NCI-H526 (cell line): ENCODE measurements at regions not wholly inside any gene's neighbourhood (a gene's known extent, or its start where the extent isn't known, plus 50 kb on each side); places are given as distances from the start of the nearest gene placed in this dataset.
"Not testable (repeated sequence)": the region's sequence is repeated elsewhere in the genome, so short reads cannot be mapped to it uniquely, and the experiment has no call there.

Source experiments
- DNase-seq, 2 experiments: peaks; one replicate each; lab custom pipeline; 2025; lab: John Stamatoyannopoulos, UW

DNA sequence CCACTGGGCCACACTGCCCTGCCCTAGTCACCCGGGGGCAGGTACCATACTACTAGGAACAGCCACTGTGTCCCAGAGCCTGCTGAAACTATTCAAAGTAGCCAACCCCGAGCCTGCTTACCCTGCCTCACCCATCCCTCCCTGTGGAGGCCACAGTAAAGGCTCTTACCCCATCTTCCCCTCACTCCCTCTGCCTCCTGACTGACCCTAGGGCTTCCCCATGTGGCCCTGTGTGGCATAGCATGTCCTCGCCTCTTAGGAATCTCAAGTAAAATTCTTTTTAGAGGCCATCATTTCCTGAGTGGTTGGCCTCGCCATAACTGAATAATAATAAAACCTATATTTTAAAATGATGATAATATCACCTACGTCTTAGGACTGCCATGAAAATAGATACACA lies 112.2 kb upstream of the SLC6A11 start:
- DNase-seq = peak; percentile 7 to 55

DNA sequence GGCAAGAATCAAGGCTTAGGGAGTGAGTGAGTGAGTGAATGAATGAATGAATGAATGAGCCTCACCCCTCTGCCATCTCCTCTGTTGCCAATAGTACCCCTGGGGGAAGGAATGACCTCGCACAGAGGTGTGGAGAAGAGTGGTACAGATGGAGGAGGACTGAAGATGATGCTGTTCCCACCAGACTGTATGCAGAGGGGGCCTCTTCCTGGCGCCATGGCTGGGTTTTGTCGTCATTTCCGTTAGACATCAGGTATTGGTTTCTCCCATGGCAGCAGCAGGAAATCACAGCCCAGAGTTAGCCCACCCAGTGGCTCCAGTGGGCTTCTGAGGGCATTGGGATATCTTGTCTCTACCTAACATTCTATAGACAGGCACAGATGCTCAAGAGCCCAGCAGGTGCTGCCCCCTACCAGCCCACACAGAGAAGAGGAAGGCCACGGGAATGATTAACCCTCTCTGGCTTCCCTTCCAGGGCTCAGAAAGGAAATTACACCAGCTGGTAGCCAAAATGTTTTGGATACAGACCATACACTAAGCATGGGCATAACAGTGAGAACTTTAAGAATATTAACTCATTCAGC lies 109.8 kb upstream of the SLC6A11 start:
- peak in 1 of 2 experiments; percentile 49 for DNase-seq

GRCh38 chr3:10706740-10707399 lies 109.2 kb upstream of the SLC6A11 start:
- DNase-seq = no peak

DNA sequence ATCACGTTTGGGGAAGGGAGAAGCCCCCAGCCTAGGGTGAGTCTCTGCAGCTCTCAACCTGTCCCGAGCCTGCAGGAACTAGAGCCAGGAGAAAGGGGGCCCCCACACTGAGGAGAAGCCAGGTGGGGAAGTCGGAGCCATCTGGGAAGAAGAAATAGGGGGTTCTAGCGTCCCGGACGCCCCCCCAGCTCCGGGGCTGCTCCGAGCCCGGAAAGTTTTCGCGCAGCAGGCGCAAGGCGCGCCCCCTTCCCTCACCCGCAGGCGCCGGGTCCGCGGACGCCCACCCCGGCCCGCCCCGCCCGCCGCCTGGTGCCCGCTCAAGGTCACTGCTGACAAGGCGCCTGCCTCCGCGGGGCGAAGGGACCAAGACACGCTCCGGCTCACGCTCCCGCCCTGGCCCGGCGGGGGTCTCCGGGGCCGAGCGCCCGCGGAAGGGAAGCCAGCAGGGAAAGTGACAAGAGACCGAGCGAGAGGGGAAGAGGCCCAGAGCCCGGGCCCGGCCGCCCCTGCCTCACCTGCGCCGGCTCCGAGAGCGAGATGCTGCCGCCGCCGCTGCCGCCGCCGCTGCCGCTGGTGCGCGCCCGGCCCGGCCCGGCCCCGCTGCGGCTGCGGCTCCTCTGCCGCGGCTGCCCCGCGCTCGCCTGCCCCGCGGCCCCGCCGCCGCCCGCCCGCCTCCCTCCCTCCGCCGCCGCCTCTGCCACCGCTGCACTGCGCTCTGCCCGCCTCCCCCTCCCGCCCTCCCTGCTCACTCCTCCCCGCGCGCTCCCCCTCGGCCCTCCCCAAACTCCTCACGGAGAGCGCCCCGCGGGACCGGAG lies 108.4 kb upstream of the SLC6A11 start:
- peak in 1 of 2 experiments; percentile 59 for DNase-seq

- DNase-seq = peak in 1 of 2 experiments; percentile 25
Observed at GRCh38 chr3:10708216-10708893, 107.7 kb upstream of the SLC6A11 start.

DNA sequence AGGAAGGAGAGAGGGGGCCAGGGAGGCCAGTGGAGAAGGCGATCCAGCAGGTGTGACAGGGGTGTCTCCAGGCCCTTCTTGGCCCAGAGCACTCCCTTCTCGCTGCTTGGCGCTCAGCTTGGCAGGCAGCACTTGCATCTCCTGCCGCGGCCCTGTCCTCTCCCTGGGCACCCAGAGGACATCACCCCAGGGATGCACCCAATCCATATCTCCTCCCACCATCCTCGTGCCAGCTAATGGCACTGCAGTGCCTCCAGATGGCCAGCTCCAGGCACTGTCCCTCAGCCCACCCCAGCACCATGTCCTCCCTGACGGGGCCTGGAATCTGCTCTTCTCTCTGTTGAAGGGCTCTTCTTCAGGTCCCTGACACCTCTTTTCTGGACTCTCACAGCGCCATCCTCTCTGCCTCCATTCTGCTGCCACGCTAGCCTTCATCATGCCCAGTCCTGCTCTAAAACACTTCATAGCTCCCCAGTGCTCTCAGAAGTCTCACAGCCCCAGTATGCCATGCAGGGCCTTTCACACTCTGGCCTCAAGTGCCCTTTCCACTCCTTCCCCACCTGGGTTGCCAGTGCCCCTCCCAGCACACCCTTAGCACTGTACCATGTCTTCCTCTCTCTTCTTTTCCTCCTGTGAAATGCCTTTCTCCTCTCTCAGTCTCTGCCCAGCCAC lies 106.8 kb upstream of the SLC6A11 start:
- peak in 1 of 2 experiments; percentile 10 for DNase-seq

DNA sequence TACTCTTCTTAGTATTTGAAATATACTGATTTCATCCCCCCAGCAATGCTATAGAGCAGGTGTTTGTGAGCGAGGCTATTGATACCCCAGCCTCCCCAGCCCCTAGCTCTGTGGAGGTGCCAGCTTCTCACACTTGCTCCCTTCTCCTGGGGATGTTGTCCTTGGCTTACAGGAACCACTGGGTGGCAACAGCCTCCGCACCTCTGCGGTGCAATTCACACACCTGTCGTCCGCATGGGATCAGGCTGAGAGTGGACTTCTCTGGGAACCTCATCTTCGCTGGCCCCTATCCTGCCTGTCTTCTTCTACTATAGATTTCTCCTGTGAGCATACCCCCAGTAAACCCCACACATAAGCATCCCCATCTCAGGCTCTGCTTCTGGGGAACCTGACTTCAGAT lies 103.9 kb upstream of the SLC6A11 start:
- DNase-seq = no peak

DNA sequence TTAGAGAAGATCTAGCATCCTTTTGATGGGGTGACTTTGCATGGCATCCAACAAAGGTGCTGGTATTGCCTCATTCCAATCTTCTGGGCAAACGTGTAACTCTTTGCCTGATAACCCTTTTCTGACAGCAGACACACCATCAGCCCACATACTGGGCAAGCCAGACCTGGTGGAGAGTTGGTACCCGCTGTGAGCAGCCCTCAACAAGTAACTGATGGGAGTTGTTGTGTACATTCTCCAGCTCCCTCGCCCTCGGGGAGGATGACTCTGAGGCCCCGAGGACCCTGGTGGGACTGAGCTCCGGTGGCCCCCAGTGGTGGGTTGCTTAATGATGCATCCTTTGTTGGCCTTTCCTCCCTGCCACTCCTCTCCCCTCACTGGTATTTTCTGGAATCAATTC lies 102.4 kb upstream of the SLC6A11 start:
- DNase-seq = no peak

DNA sequence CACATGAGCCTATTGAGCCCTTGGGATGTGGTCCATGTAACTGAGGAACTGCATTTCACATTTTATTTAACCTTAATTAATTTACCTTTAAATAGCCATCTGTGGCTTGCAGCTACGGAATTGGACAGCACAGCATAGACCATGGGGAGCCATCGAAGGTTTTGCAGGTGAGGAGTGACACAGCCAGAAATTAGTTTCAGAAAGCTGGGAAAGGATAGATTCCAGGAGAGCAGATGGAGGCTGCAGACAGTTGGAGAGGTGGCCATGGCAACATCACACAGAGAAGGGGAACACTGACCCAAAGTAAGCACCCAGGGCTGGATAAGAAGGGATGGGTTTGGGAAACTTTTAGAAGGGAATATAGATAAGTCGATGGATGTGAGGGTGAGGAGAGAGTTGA lies 100.1 kb upstream of the SLC6A11 start:
- no peak for DNase-seq

DNA sequence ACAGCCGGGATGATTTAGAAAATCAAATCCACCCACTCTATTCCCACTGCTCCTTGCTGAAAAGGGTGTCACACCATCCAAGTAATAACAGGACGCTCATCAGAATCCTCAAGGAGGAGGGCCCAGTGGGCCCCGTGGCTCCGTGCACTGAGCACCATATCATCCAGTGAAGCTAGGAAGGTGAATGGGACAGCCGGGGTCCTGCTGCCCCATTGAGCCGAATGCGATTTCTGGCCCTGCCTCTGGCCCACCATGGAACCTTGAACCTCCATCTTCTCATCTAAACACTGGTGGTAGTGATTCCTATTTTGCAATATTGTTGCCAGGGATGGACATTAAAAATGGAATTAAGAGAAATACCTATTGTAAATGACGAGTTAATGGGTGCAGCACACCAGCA lies 99.1 kb upstream of the SLC6A11 start:
- DNase-seq = no peak

GRCh38 chr3:10717756-10718155 lies 98.3 kb upstream of the SLC6A11 start:
- DNase-seq = no peak

GRCh38 chr3:10721101-10721500 lies 94.9 kb upstream of the SLC6A11 start:
- DNase-seq = no peak

GRCh38 chr3:10722911-10723310 lies 93.1 kb upstream of the SLC6A11 start:
- no peak for DNase-seq

GRCh38 chr3:10723991-10724390 lies 92.0 kb upstream of the SLC6A11 start:
- no peak for DNase-seq

DNA sequence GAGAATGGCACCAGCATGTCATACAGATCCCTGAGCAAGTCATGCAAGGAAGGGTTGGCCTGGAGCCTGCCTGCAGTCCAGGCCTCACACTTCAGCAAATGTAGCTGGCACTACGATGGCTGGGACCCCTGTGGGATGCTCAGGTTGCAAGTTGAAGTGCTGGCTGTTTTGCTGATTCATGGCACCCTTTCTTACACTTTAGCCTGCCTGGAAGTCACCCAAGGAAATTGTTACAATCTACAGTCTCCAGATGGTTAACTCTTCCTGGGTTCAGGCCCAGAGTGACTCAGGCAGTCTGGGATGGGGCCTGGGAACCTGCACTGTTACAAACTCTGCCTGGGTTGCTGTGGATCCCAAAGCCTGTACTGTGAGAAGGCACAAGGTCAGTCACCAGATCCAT lies 91.0 kb upstream of the SLC6A11 start:
- no peak for DNase-seq

DNA sequence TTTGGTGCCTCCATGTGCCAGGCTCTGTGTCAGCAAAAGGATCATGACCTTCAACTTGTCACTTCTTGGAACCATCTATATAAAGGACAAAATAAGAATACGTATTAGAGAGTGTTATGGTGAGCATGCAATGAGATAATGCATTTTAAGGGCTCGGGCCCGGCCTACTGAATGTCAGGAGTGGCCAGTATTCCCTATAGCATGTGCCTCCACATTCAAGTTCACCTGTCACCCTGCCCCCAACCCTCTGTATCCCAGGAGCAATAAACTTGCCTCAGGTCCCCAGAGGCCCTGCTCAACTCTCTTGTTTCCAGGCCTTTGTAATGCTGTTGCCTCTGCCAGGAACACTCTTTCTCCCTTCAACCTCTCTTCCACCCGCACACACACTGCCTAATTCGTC lies 90.2 kb upstream of the SLC6A11 start:
- DNase-seq = no peak

GRCh38 chr3:10726787-10727186 lies 89.2 kb upstream of the SLC6A11 start:
- DNase-seq = no peak

DNA sequence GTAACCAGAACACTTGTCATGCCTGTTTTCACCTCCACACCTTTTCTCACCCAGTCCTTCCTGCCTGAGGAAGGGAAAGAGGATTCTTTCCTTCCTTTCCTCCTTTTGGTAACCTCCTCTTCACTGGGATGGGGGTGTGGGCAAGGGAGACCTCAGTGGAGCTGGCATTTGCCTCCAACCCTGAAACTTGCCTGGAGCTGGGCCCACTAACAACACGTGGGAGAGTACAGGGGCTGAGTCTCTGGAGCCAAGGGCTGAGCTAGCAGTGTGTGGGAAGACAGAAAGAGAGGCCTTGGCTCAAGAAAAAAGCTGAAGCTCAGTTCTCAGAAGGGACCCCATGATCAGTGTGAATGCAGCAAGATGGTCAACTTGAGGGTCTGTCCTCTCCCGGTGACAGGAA lies 86.6 kb upstream of the SLC6A11 start:
- no peak for DNase-seq

DNA sequence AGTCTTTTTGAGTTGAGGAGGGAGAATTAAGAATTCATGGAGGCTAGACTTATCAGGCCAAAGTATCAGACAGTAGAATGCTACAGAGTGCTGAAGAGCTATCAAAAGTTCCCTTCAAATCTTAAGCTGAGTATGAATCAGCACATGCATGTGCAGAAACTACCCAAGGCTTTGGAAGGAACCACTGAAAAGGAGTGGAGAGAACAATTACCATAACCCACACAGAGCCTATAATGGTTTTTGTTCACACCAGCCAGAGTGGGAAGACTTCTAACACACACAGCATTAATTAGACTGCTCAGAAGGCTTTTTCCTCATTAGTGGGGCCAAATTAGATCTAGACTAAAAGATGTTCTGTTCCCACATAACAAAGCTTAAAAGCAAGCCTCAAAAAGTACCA lies 83.7 kb upstream of the SLC6A11 start:
- DNase-seq = no peak

- no peak for DNase-seq
Observed at GRCh38 chr3:10733297-10733696, 82.7 kb upstream of the SLC6A11 start.

DNA sequence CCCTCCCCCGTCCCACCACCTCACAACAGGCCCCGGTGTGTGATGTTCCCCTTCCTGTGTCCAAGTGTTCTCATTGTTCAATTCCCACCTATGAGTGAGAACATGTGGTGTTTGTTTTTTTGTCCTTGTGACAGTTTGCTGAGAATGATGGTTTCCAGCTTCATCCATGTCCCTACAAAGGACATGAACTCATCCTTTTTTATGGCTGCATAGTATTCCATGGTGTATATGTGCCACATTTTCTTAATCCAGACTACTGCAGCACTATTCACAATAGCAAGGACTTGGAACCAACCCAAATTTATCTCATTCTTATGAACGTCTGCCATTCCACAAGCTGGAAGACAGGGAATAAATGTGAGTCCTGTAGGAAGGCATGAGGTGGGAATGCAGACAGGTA lies 79.6 kb upstream of the SLC6A11 start:
- not testable (repeated sequence) for DNase-seq

DNA sequence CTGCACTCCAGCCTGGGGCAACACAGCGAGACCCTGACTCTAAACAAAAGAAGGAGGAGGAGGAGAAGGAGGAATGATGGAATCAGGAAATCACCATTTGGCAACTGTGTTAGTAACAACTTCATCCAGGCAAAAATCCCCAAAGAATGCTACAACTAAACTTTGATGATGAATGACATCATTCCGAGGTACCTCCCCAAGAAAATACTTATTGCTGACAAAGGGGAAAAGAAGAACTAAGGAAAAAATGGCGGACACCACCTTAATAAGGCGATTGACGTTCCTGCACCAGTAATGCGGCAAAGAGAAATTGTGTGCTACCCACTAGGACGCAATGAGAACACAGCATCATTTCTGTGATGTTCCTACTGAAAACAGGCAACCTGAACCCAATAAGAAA lies 78.2 kb upstream of the SLC6A11 start:
- DNase-seq = no peak
